ENCODE measurements at regions not wholly inside any gene's neighbourhood (a gene's known extent, or its start where the extent isn't known, plus 50 kb on each side); places are given as distances from the start of the nearest gene placed in this dataset.

DNA sequence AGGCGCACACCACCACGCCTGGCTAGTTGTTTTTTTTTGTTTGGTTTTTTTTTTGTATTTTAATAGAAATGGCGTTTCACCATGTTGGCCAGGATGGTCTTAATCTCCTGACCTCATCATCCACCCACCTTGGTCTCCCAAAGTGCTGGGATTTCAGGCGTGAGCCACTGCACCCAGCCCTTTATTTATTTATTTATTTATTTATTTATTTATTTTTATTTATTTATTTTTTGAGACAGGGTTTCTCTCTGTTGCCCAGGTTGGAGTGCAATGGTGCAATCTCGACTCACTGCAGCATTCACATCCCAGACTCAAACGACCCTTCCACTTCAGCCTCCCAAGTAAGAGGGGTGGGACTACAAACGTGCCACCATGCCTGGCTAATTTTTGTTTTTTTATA, 63.0 kb upstream of the ADAMTSL1 start:
- DNase-seq (no peak), ATAC-seq (ENCODE audit: low read depth) (no peak)
- Histone ChIP-seq H3K4me2 (replicated peaks; ENCODE audit: low read depth, low read length, poor library complexity, severe bottlenecking) (no peak overlapping the region), H3K4me1 (ENCODE audit: control insufficient read depth in 2 of 2, insufficient read depth in 2 of 2, low read length in 2 of 2) (no peaks in the 10 kb centered on the region), H3K27me3 (replicated peaks in 1 of 4; ENCODE audit: control extremely low read depth in 1 of 4, control insufficient read depth in 3 of 4, insufficient read depth in 4 of 4, low read length in 3 of 4) (no peaks in the 10 kb centered on the region), H3K9ac (ENCODE audit: low read length) (no peak overlapping the region), H4K20me1 (ENCODE audit: control insufficient read depth, insufficient read depth, low read length, poor library complexity, severe bottlenecking) (no peaks in the 10 kb centered on the region), H3K9me3 (ENCODE audit: control extremely low read depth in 1 of 3, control insufficient read depth in 2 of 3, insufficient read depth in 1 of 3, low read length in 2 of 3) (no peaks in the 10 kb centered on the region), H3K4me3 (ENCODE audit: control extremely low read depth in 1 of 5, extremely low read depth in 1 of 5, insufficient read depth in 1 of 5, low read depth in 2 of 5, low read length in 4 of 5) (no peak overlapping the region), H3K79me2 (ENCODE audit: control insufficient read depth, insufficient read depth, low read length) (no peaks in the 10 kb centered on the region), H2AFZ (ENCODE audit: insufficient read depth, low read depth, low read length, poor library complexity, severe bottlenecking) (no peak overlapping the region), H3K27ac (ENCODE audit: low read length in 2 of 2) (no peak overlapping the region), H3K36me3 (replicated peaks in 1 of 2; ENCODE audit: control extremely low read depth in 1 of 2, control insufficient read depth in 1 of 2, extremely low read depth in 1 of 2, insufficient read depth in 2 of 2, low read length in 1 of 2) (no peaks in the 10 kb centered on the region)
- no peak overlapping the region for H3K4me3 Mint-ChIP-seq
- peaks cover 4% of the 10 kb centered on the region for H3K27me3 Mint-ChIP-seq
- H3K9me3 Mint-ChIP-seq (ENCODE audit: insufficient read depth): no peaks in the 10 kb centered on the region
- CTCF ChIA-PET: no interaction called here
- no CpG with 5 or more reads among the region's 7 CpGs for WGBS (ENCODE audit: insufficient coverage)
- no peaks in the 10 kb centered on the region for H3K4me1 Mint-ChIP-seq
- POLR2A ChIA-PET: no interaction called here
- intact Hi-C loops (cut with micrococcal nuclease): no loop called here
- TF ChIP-seq, protein P1, sequence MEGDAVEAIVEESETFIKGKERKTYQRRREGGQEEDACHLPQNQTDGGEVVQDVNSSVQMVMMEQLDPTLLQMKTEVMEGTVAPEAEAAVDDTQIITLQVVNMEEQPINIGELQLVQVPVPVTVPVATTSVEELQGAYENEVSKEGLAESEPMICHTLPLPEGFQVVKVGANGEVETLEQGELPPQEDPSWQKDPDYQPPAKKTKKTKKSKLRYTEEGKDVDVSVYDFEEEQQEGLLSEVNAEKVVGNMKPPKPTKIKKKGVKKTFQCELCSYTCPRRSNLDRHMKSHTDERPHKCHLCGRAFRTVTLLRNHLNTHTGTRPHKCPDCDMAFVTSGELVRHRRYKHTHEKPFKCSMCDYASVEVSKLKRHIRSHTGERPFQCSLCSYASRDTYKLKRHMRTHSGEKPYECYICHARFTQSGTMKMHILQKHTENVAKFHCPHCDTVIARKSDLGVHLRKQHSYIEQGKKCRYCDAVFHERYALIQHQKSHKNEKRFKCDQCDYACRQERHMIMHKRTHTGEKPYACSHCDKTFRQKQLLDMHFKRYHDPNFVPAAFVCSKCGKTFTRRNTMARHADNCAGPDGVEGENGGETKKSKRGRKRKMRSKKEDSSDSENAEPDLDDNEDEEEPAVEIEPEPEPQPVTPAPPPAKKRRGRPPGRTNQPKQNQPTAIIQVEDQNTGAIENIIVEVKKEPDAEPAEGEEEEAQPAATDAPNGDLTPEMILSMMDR (IDR thresholded peaks at IDR 0.05): no peak
- TF ChIP-seq EZH2 (IDR thresholded peaks at IDR 0.05; ENCODE audit: borderline replicate concordance, insufficient read depth, low read depth, low read length, poor library complexity, severe bottlenecking): no peak
- no peak overlapping the region for H3K27ac Mint-ChIP-seq

DNA sequence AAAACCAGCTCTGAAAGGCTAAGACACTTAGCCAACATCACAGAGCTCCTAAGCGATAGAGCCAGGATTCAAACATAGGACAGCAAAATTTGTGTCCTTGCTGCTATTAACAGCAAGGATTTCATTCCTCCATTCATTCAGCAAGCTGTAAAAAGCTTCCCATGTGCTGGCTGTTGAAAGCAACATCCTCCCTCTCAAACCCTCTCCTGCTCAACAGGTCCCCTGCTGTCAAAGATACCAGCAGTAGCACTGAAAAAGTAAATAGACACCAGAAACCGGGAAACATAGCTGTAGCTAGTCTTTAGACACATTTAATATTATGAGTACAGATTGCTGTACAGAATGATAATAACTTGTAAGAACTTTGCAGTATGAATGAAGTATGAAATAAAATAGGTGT, 52.6 kb upstream of the ADAMTSL1 start:
- ATAC-seq (ENCODE audit: low read depth) (no peak), DNase-seq (no peak)
- Histone ChIP-seq H3K9ac (ENCODE audit: low read length) (no peak overlapping the region), H3K27me3 (replicated peaks in 1 of 4; ENCODE audit: control extremely low read depth in 1 of 4, control insufficient read depth in 3 of 4, insufficient read depth in 4 of 4, low read length in 3 of 4) (no peaks in the 10 kb centered on the region), H3K4me2 (replicated peaks; ENCODE audit: low read depth, low read length, poor library complexity, severe bottlenecking) (no peak overlapping the region), H4K20me1 (ENCODE audit: control insufficient read depth, insufficient read depth, low read length, poor library complexity, severe bottlenecking) (no peaks in the 10 kb centered on the region), H2AFZ (ENCODE audit: insufficient read depth, low read depth, low read length, poor library complexity, severe bottlenecking) (no peak overlapping the region), H3K36me3 (replicated peaks in 1 of 2; ENCODE audit: control extremely low read depth in 1 of 2, control insufficient read depth in 1 of 2, extremely low read depth in 1 of 2, insufficient read depth in 2 of 2, low read length in 1 of 2) (no peaks in the 10 kb centered on the region), H3K9me3 (ENCODE audit: control extremely low read depth in 1 of 3, control insufficient read depth in 2 of 3, insufficient read depth in 1 of 3, low read length in 2 of 3) (no peaks in the 10 kb centered on the region), H3K4me1 (ENCODE audit: control insufficient read depth in 2 of 2, insufficient read depth in 2 of 2, low read length in 2 of 2) (no peaks in the 10 kb centered on the region), H3K4me3 (ENCODE audit: control extremely low read depth in 1 of 5, extremely low read depth in 1 of 5, insufficient read depth in 1 of 5, low read depth in 2 of 5, low read length in 4 of 5) (no peak overlapping the region), H3K79me2 (ENCODE audit: control insufficient read depth, insufficient read depth, low read length) (no peaks in the 10 kb centered on the region), H3K27ac (ENCODE audit: low read length in 2 of 2) (no peak overlapping the region)
- Mint-ChIP-seq H3K9me3 (ENCODE audit: insufficient read depth) (peaks cover 3% of the 10 kb centered on the region), H3K4me3 (no peak overlapping the region), H3K27ac (no peak overlapping the region), H3K27me3 (no peaks in the 10 kb centered on the region), H3K4me1 (no peaks in the 10 kb centered on the region)
- 100% methylated on average over 1 of the region's 2 CpGs for WGBS (ENCODE audit: insufficient coverage)
- CTCF ChIA-PET: no interaction called here
- intact Hi-C loops (cut with micrococcal nuclease): no loop called here
- POLR2A ChIA-PET: no interaction called here
- TF ChIP-seq EZH2 (IDR thresholded peaks at IDR 0.05; ENCODE audit: borderline replicate concordance, insufficient read depth, low read depth, low read length, poor library complexity, severe bottlenecking): no peak
- TF ChIP-seq, protein P1 (IDR thresholded peaks at IDR 0.05): no peak

All from B cell (primary cell).